HCT116 (cell line): ENCODE measurements at regions not wholly inside any gene's neighbourhood (a gene's known extent, or its start where the extent isn't known, plus 50 kb on each side); places are given as distances from the start of the nearest gene placed in this dataset.

ENCODE experiments used
- CEBPB ChIP-seq: IDR thresholded peaks from 2 replicates; pipeline ENCODE4 v1.6.1; 2012; ENCODE audit warnings: low read depth
- CTCF ChIP-seq, 3 experiments: fragments of 200-600 bp in 1 of 3; sonication (generic) in 1 of 3; IDR thresholded peaks in 2 of 3; conservative IDR thresholded peaks in 1 of 3; 2 replicates each; pipeline ENCODE4 v1.5.1; 2012 to 2017; ENCODE audit warnings: low read depth in 2 of 3, low read length in 2 of 3, antibody characterized with exemption in 1 of 3, borderline replicate concordance in 1 of 3, control low read depth in 1 of 3, mild to moderate bottlenecking in 1 of 3, mixed read lengths in 1 of 3, mixed run types in 1 of 3, moderate library complexity in 1 of 3; ENCODE audit not compliant: insufficient read depth in 1 of 3
- EGR1 ChIP-seq: IDR thresholded peaks from 2 replicates; pipeline ENCODE4 v1.6.1; 2012; ENCODE audit warnings: low read depth
- EZH2 ChIP-seq: fragments of 200-600 bp; sonication (generic); IDR thresholded peaks from 2 replicates; pipeline ENCODE4 v1.6.1; 2017; ENCODE audit warnings: antibody characterized with exemption, mixed run types
- EZH2phosphoT487 ChIP-seq: fragments of 200-600 bp; IDR thresholded peaks from 2 replicates; pipeline ENCODE4 v1.6.1; 2018; ENCODE audit warnings: antibody characterized with exemption, borderline replicate concordance
- JUND ChIP-seq: IDR thresholded peaks from 2 replicates; pipeline ENCODE4 v1.6.1; 2012
- POLR2A ChIP-seq: IDR thresholded peaks from 2 replicates; pipeline ENCODE4 v1.7.0; 2011; ENCODE audit warnings: borderline replicate concordance; ENCODE audit not compliant: insufficient read depth, insufficient read length; ENCODE audit errors: extremely low read depth
- POLR2AphosphoS5 ChIP-seq: IDR thresholded peaks from 2 replicates; pipeline ENCODE4 v1.6.1; 2011; ENCODE audit warnings: mild to moderate bottlenecking, low read depth, low read length, moderate library complexity
- RAD21 ChIP-seq: IDR thresholded peaks from 2 replicates; pipeline ENCODE4 v1.6.1; 2012; ENCODE audit warnings: low read depth, mild to moderate bottlenecking
- TCF7L2 ChIP-seq: IDR thresholded peaks from 2 replicates; pipeline ENCODE4 v1.7.0; 2011; ENCODE audit warnings: borderline replicate concordance, inconsistent platforms; ENCODE audit not compliant: insufficient read depth, insufficient read length; ENCODE audit errors: extremely low read depth

GRCh38 chr3:80114694-80115093, 346.9 kb upstream of the ROBO1 start:
- TF ChIP-seq CTCF (IDR thresholded peaks at IDR 0.05 in 2 of 3, conservative IDR thresholded peaks at IDR 0.05 in 1 of 3; ENCODE audit: borderline replicate concordance in 1 of 3, insufficient read depth in 1 of 3, low read depth in 2 of 3, low read length in 2 of 3) (no peak), EZH2phosphoT487 (no peak), CEBPB (no peak), EZH2 (no peak), POLR2A (no peak), JUND (no peak), TCF7L2 (no peak), EGR1 (no peak), RAD21 (no peak), POLR2AphosphoS5 (no peak)
